B cell (primary cell): ENCODE measurements at regions not wholly inside any gene's neighbourhood (a gene's known extent, or its start where the extent isn't known, plus 50 kb on each side); places are given as distances from the start of the nearest gene placed in this dataset.

Source experiments
- ATAC-seq: fragments of 200-7000 bp; cut with Tn5 transposase; one replicate; pipeline ENCODE4 v1.10.0; 2021; ENCODE audit warnings: low read depth, mild to moderate bottlenecking, moderate number of reproducible peaks, moderate library complexity
- CTCF ChIA-PET: fragments of 350-600 bp; sonication (Branson Sonifier 250); formaldehyde crosslinking; loops from one replicate; lab custom pipeline; 2021; ENCODE audit warnings: antibody characterized with exemption, inconsistent platforms; lab: Charles Lee
- POLR2A ChIA-PET: fragments of 350-600 bp; sonication (Branson Sonifier 250); formaldehyde crosslinking; loops from one replicate; lab custom pipeline; 2021; ENCODE audit warnings: antibody characterized with exemption; lab: Charles Lee
- DNase-seq: peaks from one replicate; pipeline ENCODE4 v3.0.0; 2013
- H2AFZ ChIP-seq: 2 replicates; pipeline ENCODE4 v1.6.1; 2012; ENCODE audit warnings: mild to moderate bottlenecking, low read depth, low read length; ENCODE audit not compliant: insufficient read depth, poor library complexity, severe bottlenecking
- H3K27ac ChIP-seq, 2 donors: 1 replicate in 1 of 2; 2 replicates in 1 of 2; pipeline ENCODE4 v1.5.1; 2012 to 2013; ENCODE audit warnings: low read length in 2 of 2, mild to moderate bottlenecking in 2 of 2, moderate library complexity in 1 of 2
- H3K27me3 ChIP-seq, 4 experiments: fragments of 200-600 bp in 1 of 4; sonication (generic) in 1 of 4; replicated peaks in 1 of 4; 1 replicate in 2 of 4; 2 replicates in 2 of 4; pipeline versions ENCODE4 v1.6.1 to v1.7.0; 2013 to 2016; ENCODE audit warnings: low read length in 3 of 4, mild to moderate bottlenecking in 2 of 4, mixed read lengths in 1 of 4, moderate library complexity in 1 of 4; ENCODE audit not compliant: insufficient read depth in 4 of 4, control insufficient read depth in 3 of 4; ENCODE audit errors: control extremely low read depth in 1 of 4
- H3K36me3 ChIP-seq, 2 experiments: replicated peaks in 1 of 2; 1 replicate in 1 of 2; 2 replicates in 1 of 2; pipeline versions ENCODE4 v1.6.1 to v1.7.1; 2013; ENCODE audit warnings: low read length in 1 of 2; ENCODE audit not compliant: insufficient read depth in 2 of 2, control insufficient read depth in 1 of 2; ENCODE audit errors: control extremely low read depth in 1 of 2, extremely low read depth in 1 of 2
- H3K4me1 ChIP-seq, 2 donors: fragments of 200-600 bp in 1 of 2; sonication (generic) in 1 of 2; 1 replicate in 1 of 2; 2 replicates in 1 of 2; pipeline versions ENCODE4 v1.5.1 to v1.6.1; 2013 to 2017; ENCODE audit warnings: low read length in 2 of 2; ENCODE audit not compliant: control insufficient read depth in 2 of 2, insufficient read depth in 2 of 2
- H3K4me2 ChIP-seq: replicated peaks from 2 replicates; pipeline ENCODE3; 2012; ENCODE audit warnings: mild to moderate bottlenecking, low read depth, low read length; ENCODE audit not compliant: poor library complexity, severe bottlenecking
- H3K4me3 ChIP-seq, 5 experiments: fragments of 200-600 bp in 1 of 5; sonication (generic) in 1 of 5; 1 replicate in 3 of 5; 2 replicates in 2 of 5; pipeline versions ENCODE4 v1.5.1 to v1.7.0; 2011 to 2016; ENCODE audit warnings: low read length in 4 of 5, mild to moderate bottlenecking in 4 of 5, low read depth in 2 of 5, control low read depth in 1 of 5, moderate library complexity in 1 of 5; ENCODE audit not compliant: insufficient read depth in 1 of 5; ENCODE audit errors: control extremely low read depth in 1 of 5, extremely low read depth in 1 of 5
- H3K79me2 ChIP-seq: fragments of 200-600 bp; sonication (generic); one replicate; pipeline ENCODE4 v1.6.0; 2016; ENCODE audit warnings: low read length; ENCODE audit not compliant: control insufficient read depth, insufficient read depth
- H3K9ac ChIP-seq: fragments of 200-600 bp; sonication (generic); 2 replicates; pipeline ENCODE4 v1.6.1; 2017; ENCODE audit warnings: mild to moderate bottlenecking, low read length, moderate library complexity
- H3K9me3 ChIP-seq, 3 donors: one replicate each; pipeline versions ENCODE4 v1.6.1 to v1.7.1; 2013; ENCODE audit warnings: low read length in 2 of 3; ENCODE audit not compliant: control insufficient read depth in 2 of 3, insufficient read depth in 1 of 3; ENCODE audit errors: control extremely low read depth in 1 of 3
- H4K20me1 ChIP-seq: 2 replicates; pipeline ENCODE4 v1.6.0; 2012; ENCODE audit warnings: mild to moderate bottlenecking, low read length; ENCODE audit not compliant: insufficient read depth, control insufficient read depth, poor library complexity, severe bottlenecking
- H3K27ac Mint-ChIP-seq: one replicate; pipeline ENCODE4 v1.8.0; 2021; ENCODE audit warnings: mixed read lengths
- H3K27me3 Mint-ChIP-seq: one replicate; pipeline ENCODE4 v1.8.0; 2021; ENCODE audit warnings: mixed read lengths
- H3K4me1 Mint-ChIP-seq: one replicate; pipeline ENCODE4 v1.8.0; 2021; ENCODE audit warnings: mixed read lengths
- H3K4me3 Mint-ChIP-seq: one replicate; pipeline ENCODE4 v1.8.0; 2021; ENCODE audit warnings: mixed read lengths
- H3K9me3 Mint-ChIP-seq: one replicate; pipeline ENCODE4 v1.8.0; 2022; ENCODE audit warnings: mixed read lengths; ENCODE audit not compliant: insufficient read depth
- CTCF ChIP-seq: fragments of 200-600 bp; IDR thresholded peaks from one replicate; pipeline ENCODE4 v1.8.0; 2022; ENCODE audit warnings: antibody characterized with exemption, mild to moderate bottlenecking
- EZH2 ChIP-seq: IDR thresholded peaks from 2 replicates; pipeline ENCODE4 v1.6.1; 2012; ENCODE audit warnings: borderline replicate concordance, low read depth, mild to moderate bottlenecking, moderate library complexity, low read length; ENCODE audit not compliant: insufficient read depth, poor library complexity, severe bottlenecking
- WGBS: methylation state at CpG from one replicate; pipeline ENCODE4 v1.1.5; 2013; ENCODE audit warnings: missing lambda C conversion rate; ENCODE audit not compliant: insufficient coverage; 5-methylcytosine and 5-hydroxymethylcytosine counted together
- intact Hi-C: fragments of 100-400 bp; cut with micrococcal nuclease; formaldehyde crosslinking; loops from one replicate; pipeline ENCODE4 v1.10.0; 2022

- no peak overlapping the region for H3K27ac Mint-ChIP-seq
These were observed 343.1 kb downstream of the ZSWIM6 start for GRCh38 chr5:61675015-61675692.

GRCh38 chr5:61677220-61677619 is 345.2 kb downstream of the ZSWIM6 start:
- Histone ChIP-seq H3K36me3 (no peaks in the 10 kb centered on the region), H3K4me3 (no peak overlapping the region), H3K9me3 (no peaks in the 10 kb centered on the region), H4K20me1 (no peaks in the 10 kb centered on the region), H3K4me1 (peaks cover 18 to 26% of the 10 kb centered on the region in 2 donors), H3K9ac (no peak overlapping the region), H3K79me2 (no peaks in the 10 kb centered on the region), H2AFZ (no peak overlapping the region), H3K27me3 (no peaks in the 10 kb centered on the region), H3K4me2 (no peak overlapping the region), H3K27ac (no peak overlapping the region)
- peaks cover 3% of the 10 kb centered on the region for H3K27me3 Mint-ChIP-seq
- DNase-seq (no peak), ATAC-seq (no peak)
- ChIA-PET CTCF (no interaction called here), POLR2A (no interaction called here)
- no peak for TF ChIP-seq EZH2
- intact Hi-C loops = no loop called here
- H3K4me3 Mint-ChIP-seq = no peak overlapping the region
- no peaks in the 10 kb centered on the region for H3K9me3 Mint-ChIP-seq
- H3K4me1 Mint-ChIP-seq = peaks cover 10% of the 10 kb centered on the region
- H3K27ac Mint-ChIP-seq = no peak overlapping the region
- WGBS = 60% methylated on average over 1 of the region's 2 CpGs

More at GRCh38 chr5:61675015-61675692, 343.1 kb downstream of the ZSWIM6 start:
- Histone ChIP-seq H4K20me1 (no peaks in the 10 kb centered on the region), H3K4me1 (peaks cover 19 to 28% of the 10 kb centered on the region in 2 donors), H2AFZ (no peak overlapping the region), H3K36me3 (no peaks in the 10 kb centered on the region), H3K9ac (no peak overlapping the region), H3K79me2 (no peaks in the 10 kb centered on the region), H3K27me3 (no peaks in the 10 kb centered on the region), H3K9me3 (no peaks in the 10 kb centered on the region), H3K4me2 (no peak overlapping the region), H3K4me3 (no peak overlapping the region), H3K27ac (no peak overlapping the region)
- Mint-ChIP-seq H3K4me1 (peaks cover 10% of the 10 kb centered on the region), H3K27me3 (peaks cover 3% of the 10 kb centered on the region), H3K4me3 (no peak overlapping the region), H3K9me3 (no peaks in the 10 kb centered on the region)
- POLR2A ChIA-PET = no interaction called here
- no peak for TF ChIP-seq EZH2
- TF ChIP-seq CTCF = no peak
- CTCF ChIA-PET = no interaction called here
- no peak for DNase-seq
- no peak for ATAC-seq
- intact Hi-C loops = no loop called here
- WGBS = 100% methylated on average over 5 of the region's 5 CpGs
